Endothelial cell of umbilical vein (primary cell): ENCODE measurements at regions not wholly inside any gene's neighbourhood (a gene's known extent, or its start where the extent isn't known, plus 50 kb on each side); places are given as distances from the start of the nearest gene placed in this dataset.

Experiments used
- BruUV-seq: library from RNA; stranded (reverse); fragments of 400-500 nt; replicated peaks from 2 replicates; lab custom pipeline; 2021; lab: Mats Ljungman, UMichigan
- CTCF ChIA-PET: fragments of 300-600, 350-600 bp; sonication (Branson Sonifier 250); formaldehyde crosslinking; loops from one replicate; lab custom pipeline; 2021; ENCODE audit warnings: antibody characterized with exemption, inconsistent platforms; lab: Charles Lee
- POLR2A ChIA-PET: fragments of 300-600, 350-600 bp; sonication (Branson Sonifier 250); formaldehyde crosslinking; loops from one replicate; lab custom pipeline; 2021; ENCODE audit warnings: antibody characterized with exemption, inconsistent platforms; lab: Charles Lee
- DNase-seq: peaks from one replicate; pipeline ENCODE4 v3.0.0-alpha.2; 2011; ENCODE audit warnings: low read depth, low spot score
- FAIRE-seq: peaks from 2 replicates; lab custom pipeline; 2011; peaks lifted over from hg19 to GRCh38; lab: Jason Lieb, UNC
- H2AFZ ChIP-seq: 2 replicates; pipeline ENCODE4 v1.6.0; 2012; ENCODE audit warnings: low read depth, low read length, control low read depth, inconsistent platforms
- H3K27ac ChIP-seq: 2 replicates; pipeline ENCODE4 v1.5.1; 2011; ENCODE audit warnings: low read depth, mild to moderate bottlenecking, control low read depth, low read length, moderate library complexity; ENCODE audit not compliant: insufficient read depth
- H3K27me3 ChIP-seq, 2 experiments: 2 replicates each; pipeline versions ENCODE4 v1.6.0 to v1.6.1; 2011; ENCODE audit warnings: low read length in 2 of 2, mixed read lengths in 1 of 2; ENCODE audit not compliant: control insufficient read depth in 2 of 2, insufficient read depth in 2 of 2
- H3K36me3 ChIP-seq, 2 experiments: 2 replicates in 1 of 2; 3 replicates in 1 of 2; pipeline ENCODE4 v1.5.1; 2011; ENCODE audit warnings: low read length in 2 of 2, mild to moderate bottlenecking in 1 of 2, moderate library complexity in 1 of 2; ENCODE audit not compliant: control insufficient read depth in 2 of 2, insufficient read depth in 2 of 2; ENCODE audit errors: extremely low read depth in 1 of 2
- H3K4me1 ChIP-seq: 3 replicates; pipeline ENCODE4 v1.5.1; 2011; ENCODE audit warnings: mild to moderate bottlenecking, low read length; ENCODE audit not compliant: control insufficient read depth, insufficient read depth; ENCODE audit errors: extremely low read depth
- H3K4me2 ChIP-seq: 2 replicates; pipeline ENCODE4 v1.6.1; 2011; ENCODE audit warnings: low read length, control low read depth, mixed read lengths; ENCODE audit not compliant: insufficient read depth
- H3K4me3 ChIP-seq, 3 experiments: fragments of 200-600 bp in 1 of 3; sonication (generic), shearing (Covaris generic) in 1 of 3; replicated peaks in 1 of 3; 2 replicates each; pipeline ENCODE4 v1.5.1; 2011 to 2016; ENCODE audit warnings: control low read depth in 3 of 3, low read length in 3 of 3, mild to moderate bottlenecking in 2 of 3, inconsistent platforms in 1 of 3, low read depth in 1 of 3, moderate library complexity in 1 of 3; ENCODE audit not compliant: insufficient read depth in 1 of 3
- H3K79me2 ChIP-seq: 2 replicates; pipeline ENCODE4 v1.6.0; 2012; ENCODE audit warnings: low read length, inconsistent platforms; ENCODE audit not compliant: control insufficient read depth, insufficient read depth
- H3K9ac ChIP-seq: replicated peaks from 2 replicates; pipeline ENCODE3; 2011; ENCODE audit warnings: low read length, control low read depth; ENCODE audit not compliant: insufficient read depth; ENCODE audit errors: extremely low read depth
- H3K9me1 ChIP-seq: replicated peaks from 3 replicates; pipeline ENCODE4 v1.6.0; 2011; ENCODE audit warnings: mild to moderate bottlenecking, low read length; ENCODE audit not compliant: control insufficient read depth, insufficient read depth; ENCODE audit errors: extremely low read depth
- H3K9me3 ChIP-seq: replicated peaks from 2 replicates; pipeline ENCODE4 v1.5.1; 2012; ENCODE audit warnings: low read length, inconsistent platforms; ENCODE audit not compliant: control insufficient read depth, insufficient read depth
- H4K20me1 ChIP-seq: replicated peaks from 2 replicates; pipeline ENCODE3; 2011; ENCODE audit warnings: mild to moderate bottlenecking, low read length; ENCODE audit not compliant: control insufficient read depth, insufficient read depth; ENCODE audit errors: extremely low read depth
- EZH2 ChIP-seq: IDR thresholded peaks from 2 replicates; pipeline ENCODE4 v1.6.1; 2012; ENCODE audit warnings: borderline replicate concordance, low read depth, mild to moderate bottlenecking, moderate library complexity, low read length, inconsistent platforms; ENCODE audit not compliant: severe bottlenecking
- FOS ChIP-seq: IDR thresholded peaks from 2 replicates; pipeline ENCODE4 v1.6.1; 2011; ENCODE audit warnings: mild to moderate bottlenecking, low read length, moderate library complexity, borderline replicate concordance; ENCODE audit not compliant: insufficient read depth
- GATA2 ChIP-seq: IDR thresholded peaks from 2 replicates; pipeline ENCODE4 v1.7.0; 2011; ENCODE audit warnings: low read depth, mild to moderate bottlenecking, moderate library complexity, mixed read lengths, low read length; ENCODE audit not compliant: insufficient read length, insufficient read depth
- JUN ChIP-seq: IDR thresholded peaks from 2 replicates; pipeline ENCODE4 v1.6.1; 2011; ENCODE audit warnings: borderline replicate concordance, low read depth; ENCODE audit not compliant: insufficient read length, insufficient read depth
- MYC ChIP-seq: IDR thresholded peaks from one replicate; pipeline ENCODE4 v1.6.1; 2011; ENCODE audit warnings: mild to moderate bottlenecking, low read depth, low read length
- POLR2A ChIP-seq: IDR thresholded peaks from 2 replicates; pipeline ENCODE4 v1.6.1; 2012; ENCODE audit warnings: low read depth, mild to moderate bottlenecking, control low read depth, low read length
- POLR2AphosphoS5 ChIP-seq: IDR thresholded peaks from 2 replicates; pipeline ENCODE4 v1.6.1; 2012; ENCODE audit warnings: low read depth, mild to moderate bottlenecking, control low read depth, low read length, moderate library complexity; ENCODE audit not compliant: insufficient read depth
- dilution Hi-C: fragments of 300-500 bp; cut with MboI; formaldehyde crosslinking; loops from one replicate; pipeline ENCODE4 v1.15.0; 2019; ENCODE audit warnings: low sequenced_read_pairs; ENCODE audit not compliant: extremely low pct_ligation_motif_present
- intact Hi-C: fragments of 100-400 bp; cut with micrococcal nuclease; formaldehyde crosslinking; loops from one replicate; pipeline ENCODE4 v1.10.0; 2022
- TF ChIP-seq, protein P1 (sequence below), 2 donors: IDR thresholded peaks; 1 replicate in 1 of 2; 2 replicates in 1 of 2; pipeline ENCODE4 v1.5.1; 2011; ENCODE audit warnings: low read length in 2 of 2, mild to moderate bottlenecking in 2 of 2, moderate library complexity in 2 of 2, control low read depth in 1 of 2, inconsistent platforms in 1 of 2, low read depth in 1 of 2; ENCODE audit not compliant: insufficient read depth in 1 of 2; ENCODE audit errors: extremely low read depth in 1 of 2
- TF ChIP-seq, protein P2 (sequence below): IDR thresholded peaks from 2 replicates; pipeline ENCODE4 v1.6.1; 2011; ENCODE audit not compliant: insufficient read depth, insufficient read length

DNA sequence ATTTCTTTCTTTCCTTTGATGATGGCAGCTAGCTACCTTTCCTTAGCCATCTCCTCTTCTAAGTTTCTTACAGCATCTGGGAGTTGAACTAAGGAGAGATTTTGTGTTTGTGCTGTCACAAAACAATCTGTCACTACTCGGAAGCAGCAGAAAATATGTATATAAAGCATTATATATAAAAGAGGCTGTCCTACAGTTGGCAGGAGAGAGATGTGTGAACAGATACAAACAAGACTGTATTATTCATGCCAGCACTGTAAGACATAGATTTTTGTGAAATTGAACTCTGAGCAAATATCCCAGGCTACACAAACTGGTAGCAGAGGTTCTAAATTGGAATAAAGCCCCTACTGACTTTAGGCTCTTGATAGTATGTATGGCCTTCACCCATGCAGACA, 577.5 kb upstream of the NECTIN3 start:
- H3K27me3 ChIP-seq = no peaks in the 10 kb centered on the region
- no peaks in the 10 kb centered on the region for H3K36me3 ChIP-seq
- H3K27ac ChIP-seq = no peak overlapping the region
- H2AFZ ChIP-seq = no peak overlapping the region
- POLR2A ChIA-PET = no interaction called here
- DNase-seq (no peak), FAIRE-seq (no peak)
- CTCF ChIA-PET = no interaction called here
- H3K9me1 ChIP-seq = no peaks in the 10 kb centered on the region
- no TSS peak for BruUV-seq
- no peak overlapping the region for H3K9ac ChIP-seq
- H3K4me2 ChIP-seq = no peak overlapping the region
- TF ChIP-seq POLR2A = no peak
- no peak for TF ChIP-seq MYC
- TF ChIP-seq, protein P1, sequence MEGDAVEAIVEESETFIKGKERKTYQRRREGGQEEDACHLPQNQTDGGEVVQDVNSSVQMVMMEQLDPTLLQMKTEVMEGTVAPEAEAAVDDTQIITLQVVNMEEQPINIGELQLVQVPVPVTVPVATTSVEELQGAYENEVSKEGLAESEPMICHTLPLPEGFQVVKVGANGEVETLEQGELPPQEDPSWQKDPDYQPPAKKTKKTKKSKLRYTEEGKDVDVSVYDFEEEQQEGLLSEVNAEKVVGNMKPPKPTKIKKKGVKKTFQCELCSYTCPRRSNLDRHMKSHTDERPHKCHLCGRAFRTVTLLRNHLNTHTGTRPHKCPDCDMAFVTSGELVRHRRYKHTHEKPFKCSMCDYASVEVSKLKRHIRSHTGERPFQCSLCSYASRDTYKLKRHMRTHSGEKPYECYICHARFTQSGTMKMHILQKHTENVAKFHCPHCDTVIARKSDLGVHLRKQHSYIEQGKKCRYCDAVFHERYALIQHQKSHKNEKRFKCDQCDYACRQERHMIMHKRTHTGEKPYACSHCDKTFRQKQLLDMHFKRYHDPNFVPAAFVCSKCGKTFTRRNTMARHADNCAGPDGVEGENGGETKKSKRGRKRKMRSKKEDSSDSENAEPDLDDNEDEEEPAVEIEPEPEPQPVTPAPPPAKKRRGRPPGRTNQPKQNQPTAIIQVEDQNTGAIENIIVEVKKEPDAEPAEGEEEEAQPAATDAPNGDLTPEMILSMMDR (IDR thresholded peaks at IDR 0.05; ENCODE audit: extremely low read depth in 1 of 2, insufficient read depth in 1 of 2, low read depth in 1 of 2, low read length in 2 of 2) = no peak
- TF ChIP-seq FOS = no peak
- no peak for TF ChIP-seq JUN
- TF ChIP-seq POLR2AphosphoS5 = no peak
- TF ChIP-seq EZH2 = no peak
- TF ChIP-seq, protein P2, sequence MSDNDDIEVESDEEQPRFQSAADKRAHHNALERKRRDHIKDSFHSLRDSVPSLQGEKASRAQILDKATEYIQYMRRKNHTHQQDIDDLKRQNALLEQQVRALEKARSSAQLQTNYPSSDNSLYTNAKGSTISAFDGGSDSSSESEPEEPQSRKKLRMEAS = no peak
- TF ChIP-seq GATA2 = no peak
- H3K9me3 ChIP-seq = no peaks in the 10 kb centered on the region
- no peaks in the 10 kb centered on the region for H3K79me2 ChIP-seq
- no peak overlapping the region for H3K4me3 ChIP-seq
- no peaks in the 10 kb centered on the region for H4K20me1 ChIP-seq
- dilution Hi-C loops = no loop called here
- H3K4me1 ChIP-seq = no peaks in the 10 kb centered on the region
- intact Hi-C loops = no loop called here
